ENCODE measurements at regions not wholly inside any gene's neighbourhood (a gene's known extent, or its start where the extent isn't known, plus 50 kb on each side); places are given as distances from the start of the nearest gene placed in this dataset.

DNA sequence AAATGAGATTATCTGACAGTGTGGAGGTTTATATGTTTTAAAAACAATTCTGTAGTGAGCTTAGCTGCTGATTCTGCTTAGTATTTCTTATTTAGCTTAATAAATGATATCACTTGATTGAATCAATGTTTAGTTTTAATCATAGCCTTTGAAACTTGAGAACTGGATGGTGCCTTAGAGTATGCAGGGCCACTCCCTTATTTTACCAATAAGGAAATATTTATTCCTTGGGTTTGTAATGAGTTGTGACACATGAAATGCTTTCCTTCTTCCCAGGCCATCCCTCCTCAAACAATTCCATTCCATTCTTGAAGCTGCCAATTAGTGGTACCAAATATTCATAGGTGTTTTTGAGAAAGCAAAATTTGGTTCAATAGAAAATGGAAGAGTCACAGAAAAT, 183.8 kb upstream of the DCC start:
- RAD21 ChIA-PET (ENCODE audit: unreplicated experiment): no interaction called here
- in situ Hi-C loops (cut with MboI): no loop called here

DNA sequence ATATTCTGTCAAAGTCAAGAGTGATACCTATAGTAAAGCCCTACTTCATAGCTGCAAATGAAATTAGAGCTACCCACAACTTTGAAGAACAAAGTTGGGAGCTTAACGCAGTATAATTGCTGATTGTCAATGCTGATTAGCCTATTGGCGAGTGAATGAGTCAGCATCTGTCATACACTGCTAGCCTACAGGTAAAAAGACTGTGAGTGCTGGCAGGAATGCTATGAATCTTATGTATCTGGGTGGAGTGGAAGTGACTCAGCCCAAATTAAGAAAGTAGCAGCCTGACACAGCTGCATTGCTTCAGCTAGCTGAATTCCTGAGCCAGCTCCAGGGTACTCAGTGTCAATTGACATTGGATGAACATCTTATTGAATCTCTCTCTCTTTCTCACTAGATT, 179.4 kb upstream of the DCC start:
- no peak overlapping the region for H3K9ac ChIP-seq (ENCODE audit: control insufficient read depth, insufficient read depth, low read length)
- RAD21 ChIA-PET (ENCODE audit: unreplicated experiment): interaction anchor here (0.7 kb wide), 1 partner anchor 13 kb away, joined by 3 read pairs; no protein-coding TSS in a partner anchor
- in situ Hi-C loops (cut with MboI): no loop called here
- POLR2A ChIA-PET: no interaction called here
- 18% methylated on average over 2 of the region's 2 CpGs for WGBS (ENCODE audit: insufficient coverage, insufficient replicate concordance, low lambda C conversion rate, missing lambda C conversion rate)
- no peak overlapping the region for H3K4me3 ChIP-seq
- CTCF ChIA-PET: interaction anchor here (1.1 kb wide), 1 partner anchor 13 kb away, joined by 4 read pairs; no protein-coding TSS in a partner anchor
- no peaks in the 10 kb centered on the region for H4K20me1 ChIP-seq (ENCODE audit: control insufficient read depth, insufficient read depth)
- FAIRE-seq (no peak), DNase-seq (ENCODE audit: low read depth, low spot score) (no peak), ATAC-seq (no peak)
- H3K4me2 ChIP-seq (ENCODE audit: control insufficient read depth, insufficient read depth): no peak overlapping the region
- no peaks in the 10 kb centered on the region for H3K36me3 ChIP-seq (ENCODE audit: control insufficient read depth in 2 of 2, insufficient read depth in 2 of 2, low read length in 1 of 2)
- no peaks in the 10 kb centered on the region; the same call in 2 of the 3 replicates for H3K9me3 ChIP-seq (replicated peaks; ENCODE audit: control insufficient read depth, insufficient read depth, low read length)
- no peaks in the 10 kb centered on the region for H3K27me3 ChIP-seq (replicated peaks in 1 of 2; ENCODE audit: control insufficient read depth in 2 of 2, insufficient read depth in 2 of 2, low read length in 1 of 2)
- SMC1A ChIA-PET (ENCODE audit: uncharacterized antibody, unreplicated experiment): interaction anchor here (0.6 to 1.4 kb wide), 5 partner anchors 10 to 259 kb away, joined by 3 to 4 read pairs (median 3); no protein-coding TSS in a partner anchor
- H2AFZ ChIP-seq (ENCODE audit: control insufficient read depth, low read depth, low read length): no peak overlapping the region
- BruUV-seq (replicated peaks): no TSS peak
- H3K79me2 ChIP-seq (ENCODE audit: control insufficient read depth, insufficient read depth, low read length): no peaks in the 10 kb centered on the region
- intact Hi-C loops (cut with micrococcal nuclease; ENCODE audit: unreplicated experiment): no loop called here
- no peaks in the 10 kb centered on the region for H3K4me1 ChIP-seq (ENCODE audit: control insufficient read depth, insufficient read depth, low read length)
- no peak overlapping the region for H3K27ac ChIP-seq (ENCODE audit: control insufficient read depth, insufficient read depth)
- TF ChIP-seq WRNIP1 (IDR thresholded peaks at IDR 0.05; ENCODE audit: borderline replicate concordance, low read depth, low read length): no peak
- no peak for TF ChIP-seq TBL1XR1 (IDR thresholded peaks at IDR 0.05; ENCODE audit: low read depth, low read length)
- no peak for TF ChIP-seq EED (IDR thresholded peaks at IDR 0.05; ENCODE audit: low read depth)
- no peak for TF ChIP-seq CREM (IDR thresholded peaks at IDR 0.05; ENCODE audit: low read depth)
- TF ChIP-seq NR2C2 (IDR thresholded peaks at IDR 0.05; ENCODE audit: borderline replicate concordance, control insufficient read depth, insufficient read length, low read depth): no peak
- TF ChIP-seq TCF12 (IDR thresholded peaks at IDR 0.05; ENCODE audit: low read depth, low read length): no peak
- TF ChIP-seq, protein P1, sequence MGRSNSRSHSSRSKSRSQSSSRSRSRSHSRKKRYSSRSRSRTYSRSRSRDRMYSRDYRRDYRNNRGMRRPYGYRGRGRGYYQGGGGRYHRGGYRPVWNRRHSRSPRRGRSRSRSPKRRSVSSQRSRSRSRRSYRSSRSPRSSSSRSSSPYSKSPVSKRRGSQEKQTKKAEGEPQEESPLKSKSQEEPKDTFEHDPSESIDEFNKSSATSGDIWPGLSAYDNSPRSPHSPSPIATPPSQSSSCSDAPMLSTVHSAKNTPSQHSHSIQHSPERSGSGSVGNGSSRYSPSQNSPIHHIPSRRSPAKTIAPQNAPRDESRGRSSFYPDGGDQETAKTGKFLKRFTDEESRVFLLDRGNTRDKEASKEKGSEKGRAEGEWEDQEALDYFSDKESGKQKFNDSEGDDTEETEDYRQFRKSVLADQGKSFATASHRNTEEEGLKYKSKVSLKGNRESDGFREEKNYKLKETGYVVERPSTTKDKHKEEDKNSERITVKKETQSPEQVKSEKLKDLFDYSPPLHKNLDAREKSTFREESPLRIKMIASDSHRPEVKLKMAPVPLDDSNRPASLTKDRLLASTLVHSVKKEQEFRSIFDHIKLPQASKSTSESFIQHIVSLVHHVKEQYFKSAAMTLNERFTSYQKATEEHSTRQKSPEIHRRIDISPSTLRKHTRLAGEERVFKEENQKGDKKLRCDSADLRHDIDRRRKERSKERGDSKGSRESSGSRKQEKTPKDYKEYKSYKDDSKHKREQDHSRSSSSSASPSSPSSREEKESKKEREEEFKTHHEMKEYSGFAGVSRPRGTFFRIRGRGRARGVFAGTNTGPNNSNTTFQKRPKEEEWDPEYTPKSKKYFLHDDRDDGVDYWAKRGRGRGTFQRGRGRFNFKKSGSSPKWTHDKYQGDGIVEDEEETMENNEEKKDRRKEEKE (IDR thresholded peaks at IDR 0.05): no peak
- TF ChIP-seq, protein P2, sequence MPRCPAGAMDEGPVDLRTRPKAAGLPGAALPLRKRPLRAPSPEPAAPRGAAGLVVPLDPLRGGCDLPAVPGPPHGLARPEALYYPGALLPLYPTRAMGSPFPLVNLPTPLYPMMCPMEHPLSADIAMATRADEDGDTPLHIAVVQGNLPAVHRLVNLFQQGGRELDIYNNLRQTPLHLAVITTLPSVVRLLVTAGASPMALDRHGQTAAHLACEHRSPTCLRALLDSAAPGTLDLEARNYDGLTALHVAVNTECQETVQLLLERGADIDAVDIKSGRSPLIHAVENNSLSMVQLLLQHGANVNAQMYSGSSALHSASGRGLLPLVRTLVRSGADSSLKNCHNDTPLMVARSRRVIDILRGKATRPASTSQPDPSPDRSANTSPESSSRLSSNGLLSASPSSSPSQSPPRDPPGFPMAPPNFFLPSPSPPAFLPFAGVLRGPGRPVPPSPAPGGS (IDR thresholded peaks at IDR 0.05; ENCODE audit: borderline replicate concordance, insufficient read depth, low read depth, low read length, poor library complexity, severe bottlenecking): no peak
- TF ChIP-seq BMI1 (IDR thresholded peaks at IDR 0.05; ENCODE audit: borderline replicate concordance): no peak
- TF ChIP-seq SMARCA5 (IDR thresholded peaks at IDR 0.05): no peak
- no peak for TF ChIP-seq CBX3 (IDR thresholded peaks at IDR 0.05; ENCODE audit: borderline replicate concordance, low read depth)
- TF ChIP-seq RFX5 (IDR thresholded peaks at IDR 0.05; ENCODE audit: low read depth, low read length): no peak
- TF ChIP-seq SMC3 (IDR thresholded peaks at IDR 0.05; ENCODE audit: borderline replicate concordance, low read length): no peak

More for the DNA sequence above, 183.8 kb upstream of the DCC start:
- ATAC-seq (no peak), DNase-seq (ENCODE audit: low read depth, low spot score) (no peak), FAIRE-seq (no peak)
- no peaks in the 10 kb centered on the region for H3K9me3 ChIP-seq (replicated peaks; ENCODE audit: control insufficient read depth, insufficient read depth, low read length)
- no peaks in the 10 kb centered on the region for H3K27me3 ChIP-seq (replicated peaks in 1 of 2; ENCODE audit: control insufficient read depth in 2 of 2, insufficient read depth in 2 of 2, low read length in 1 of 2)
- ChIA-PET POLR2A (no interaction called here), SMC1A (ENCODE audit: uncharacterized antibody, unreplicated experiment) (interaction anchor here (0.8 to 1.2 kb wide), 2 partner anchors 9 to 352 kb away, joined by 3 to 4 read pairs; no protein-coding TSS in a partner anchor), CTCF (interaction anchor here (1.8 kb wide), 1 partner anchor 34 kb away, joined by 6 read pairs; no protein-coding TSS in a partner anchor)
- no TSS peak for BruUV-seq (replicated peaks)
- no peak overlapping the region for H3K9ac ChIP-seq (ENCODE audit: control insufficient read depth, insufficient read depth, low read length)
- no peaks in the 10 kb centered on the region for H4K20me1 ChIP-seq (ENCODE audit: control insufficient read depth, insufficient read depth)
- no peak overlapping the region for H3K4me3 ChIP-seq
- H3K4me2 ChIP-seq (ENCODE audit: control insufficient read depth, insufficient read depth): no peak overlapping the region
- no peak for TF ChIP-seq SMAD1 (IDR thresholded peaks at IDR 0.05; ENCODE audit: low read depth, partially characterized antibody)
- TF ChIP-seq BMI1 (IDR thresholded peaks at IDR 0.05; ENCODE audit: borderline replicate concordance): no peak
- no peak for TF ChIP-seq NFYA (IDR thresholded peaks at IDR 0.05; ENCODE audit: borderline replicate concordance, low read depth, low read length)
- H3K27ac ChIP-seq (ENCODE audit: control insufficient read depth, insufficient read depth): no peak overlapping the region
- no peaks in the 10 kb centered on the region for H3K4me1 ChIP-seq (ENCODE audit: control insufficient read depth, insufficient read depth, low read length)
- no peak overlapping the region for H2AFZ ChIP-seq (ENCODE audit: control insufficient read depth, low read depth, low read length)
- intact Hi-C loops (cut with micrococcal nuclease; ENCODE audit: unreplicated experiment): no loop called here
- H3K79me2 ChIP-seq (ENCODE audit: control insufficient read depth, insufficient read depth, low read length): no peaks in the 10 kb centered on the region
- H3K36me3 ChIP-seq (ENCODE audit: control insufficient read depth in 2 of 2, insufficient read depth in 2 of 2, low read length in 1 of 2): no peaks in the 10 kb centered on the region

All from GM12878 (cell line).